ENCODE measurements at regions not wholly inside any gene's neighbourhood (a gene's known extent, or its start where the extent isn't known, plus 50 kb on each side); places are given as distances from the start of the nearest gene placed in this dataset.

GRCh38 chr5:35457912-35458823 lies 159.5 kb upstream of the SPEF2 start:
- no peak for TF ChIP-seq CTCF (IDR thresholded peaks at IDR 0.05; ENCODE audit: low read depth, low read length, missing control alignments)
- H3K4me3 ChIP-seq (replicated peaks; ENCODE audit: low read depth, low read length), result no peak overlapping the region
- DNase-seq (ENCODE audit: extremely low read depth, low read depth), result no peak

- no peak for DNase-seq (ENCODE audit: extremely low read depth, low read depth)
- TF ChIP-seq CTCF (IDR thresholded peaks at IDR 0.05; ENCODE audit: low read depth, low read length, missing control alignments), result no peak
- no peak overlapping the region for H3K4me3 ChIP-seq (replicated peaks; ENCODE audit: low read depth, low read length)
Measured at GRCh38 chr5:35456506-35456905, 161.2 kb upstream of the SPEF2 start.

- H3K4me3 ChIP-seq (replicated peaks; ENCODE audit: low read depth, low read length), result no peak overlapping the region
- no peak for DNase-seq (ENCODE audit: extremely low read depth, low read depth)
- no peak for TF ChIP-seq CTCF (IDR thresholded peaks at IDR 0.05; ENCODE audit: low read depth, low read length, missing control alignments)
Measured at GRCh38 chr5:35454011-35454525, 163.6 kb upstream of the SPEF2 start.

- DNase-seq (ENCODE audit: extremely low read depth, low read depth), result no peak
- TF ChIP-seq CTCF (IDR thresholded peaks at IDR 0.05; ENCODE audit: low read depth, low read length, missing control alignments), result no peak
- no peak overlapping the region for H3K4me3 ChIP-seq (replicated peaks; ENCODE audit: low read depth, low read length)
Measured at GRCh38 chr5:35443803-35444595, 173.7 kb upstream of the SPEF2 start.

GRCh38 chr5:35442885-35443639 lies 174.6 kb upstream of the SPEF2 start:
- no peak overlapping the region for H3K4me3 ChIP-seq (replicated peaks; ENCODE audit: low read depth, low read length)
- TF ChIP-seq CTCF (IDR thresholded peaks at IDR 0.05; ENCODE audit: low read depth, low read length, missing control alignments), result no peak
- DNase-seq (ENCODE audit: extremely low read depth, low read depth), result no peak

GRCh38 chr5:35440409-35440808 lies 177.3 kb upstream of the SPEF2 start:
- no peak for DNase-seq (ENCODE audit: extremely low read depth, low read depth)
- TF ChIP-seq CTCF (IDR thresholded peaks at IDR 0.05; ENCODE audit: low read depth, low read length, missing control alignments), result no peak
- H3K4me3 ChIP-seq (replicated peaks; ENCODE audit: low read depth, low read length), result no peak overlapping the region

Measured in HFF-Myc (cell line).